Hepatocyte (in vitro differentiated cells): ENCODE measurements at regions not wholly inside any gene's neighbourhood (a gene's known extent, or its start where the extent isn't known, plus 50 kb on each side); places are given as distances from the start of the nearest gene placed in this dataset.
"Not testable (repeated sequence)": the region's sequence is repeated elsewhere in the genome, so short reads cannot be mapped to it uniquely, and the experiment has no call there.

Experiments
- DNase-seq: peaks from one replicate; pipeline ENCODE4 v3.0.0-alpha.2; 2016; ENCODE audit warnings: low spot score
- H2AFZ ChIP-seq: fragments of 200-600 bp; sonication (generic); 2 replicates; pipeline ENCODE4 v1.6.0; 2016; ENCODE audit warnings: antibody characterized with exemption, mild to moderate bottlenecking
- H3K27ac ChIP-seq: fragments of 200-600 bp; sonication (generic); 2 replicates; pipeline ENCODE4 v1.5.1; 2016; ENCODE audit warnings: mild to moderate bottlenecking
- H3K27me3 ChIP-seq: fragments of 200-600 bp; sonication (generic); 2 replicates; pipeline ENCODE4 v1.6.1; 2016
- H3K36me3 ChIP-seq: fragments of 200-600 bp; sonication (generic); replicated peaks from 2 replicates; pipeline ENCODE4 v1.5.1; 2016; ENCODE audit warnings: low read depth; ENCODE audit not compliant: insufficient read depth
- H3K4me1 ChIP-seq: fragments of 200-600 bp; sonication (generic); 2 replicates; pipeline ENCODE4 v1.5.1; 2016; ENCODE audit warnings: mild to moderate bottlenecking, moderate library complexity; ENCODE audit not compliant: insufficient read depth
- H3K4me2 ChIP-seq: fragments of 200-600 bp; sonication (generic); 2 replicates; pipeline ENCODE4 v1.6.0; 2016
- H3K4me3 ChIP-seq: fragments of 200-600 bp; sonication (generic); 2 replicates; pipeline ENCODE4 v1.5.1; 2016; ENCODE audit warnings: mild to moderate bottlenecking
- H3K79me2 ChIP-seq: fragments of 200-600 bp; sonication (generic); 2 replicates; pipeline ENCODE4 v1.6.0; 2017; ENCODE audit warnings: mild to moderate bottlenecking
- H3K9me2 ChIP-seq: fragments of 200-600 bp; sonication (generic); replicated peaks from 2 replicates; pipeline ENCODE4 v1.6.0; 2017; ENCODE audit warnings: mild to moderate bottlenecking; ENCODE audit not compliant: insufficient read depth
- H3K9me3 ChIP-seq: fragments of 200-600 bp; sonication (generic); 2 replicates; pipeline ENCODE4 v1.5.1; 2016; ENCODE audit warnings: low read depth, mild to moderate bottlenecking
- H4K20me1 ChIP-seq: fragments of 200-600 bp; sonication (generic); 2 replicates; pipeline ENCODE4 v1.6.0; 2016; ENCODE audit warnings: mild to moderate bottlenecking; ENCODE audit not compliant: insufficient read depth, poor library complexity, severe bottlenecking
- EZH2 ChIP-seq: fragments of 200-600 bp; sonication (generic); IDR thresholded peaks from 2 replicates; pipeline ENCODE4 v1.6.1; 2016; ENCODE audit warnings: antibody characterized with exemption, mild to moderate bottlenecking, borderline replicate concordance
- EZH2phosphoT487 ChIP-seq: fragments of 200-600 bp; sonication (generic); IDR thresholded peaks from one replicate; pipeline ENCODE4 v1.6.1; 2018; ENCODE audit warnings: antibody characterized with exemption, mild to moderate bottlenecking, low read depth, moderate library complexity; ENCODE audit not compliant: unreplicated experiment, severe bottlenecking
- WGBS: methylation state at CpG from one replicate; pipeline ENCODE4 v1.1.6; 2016; ENCODE audit warnings: low lambda C conversion rate; ENCODE audit errors: missing lambda C conversion rate; 5-methylcytosine and 5-hydroxymethylcytosine counted together
- TF ChIP-seq, protein P1 (sequence below): fragments of 200-600 bp; sonication (generic); IDR thresholded peaks from 2 replicates; pipeline ENCODE4 v1.5.1; 2016; ENCODE audit warnings: antibody characterized with exemption, mild to moderate bottlenecking; ENCODE audit not compliant: poor library complexity

DNA sequence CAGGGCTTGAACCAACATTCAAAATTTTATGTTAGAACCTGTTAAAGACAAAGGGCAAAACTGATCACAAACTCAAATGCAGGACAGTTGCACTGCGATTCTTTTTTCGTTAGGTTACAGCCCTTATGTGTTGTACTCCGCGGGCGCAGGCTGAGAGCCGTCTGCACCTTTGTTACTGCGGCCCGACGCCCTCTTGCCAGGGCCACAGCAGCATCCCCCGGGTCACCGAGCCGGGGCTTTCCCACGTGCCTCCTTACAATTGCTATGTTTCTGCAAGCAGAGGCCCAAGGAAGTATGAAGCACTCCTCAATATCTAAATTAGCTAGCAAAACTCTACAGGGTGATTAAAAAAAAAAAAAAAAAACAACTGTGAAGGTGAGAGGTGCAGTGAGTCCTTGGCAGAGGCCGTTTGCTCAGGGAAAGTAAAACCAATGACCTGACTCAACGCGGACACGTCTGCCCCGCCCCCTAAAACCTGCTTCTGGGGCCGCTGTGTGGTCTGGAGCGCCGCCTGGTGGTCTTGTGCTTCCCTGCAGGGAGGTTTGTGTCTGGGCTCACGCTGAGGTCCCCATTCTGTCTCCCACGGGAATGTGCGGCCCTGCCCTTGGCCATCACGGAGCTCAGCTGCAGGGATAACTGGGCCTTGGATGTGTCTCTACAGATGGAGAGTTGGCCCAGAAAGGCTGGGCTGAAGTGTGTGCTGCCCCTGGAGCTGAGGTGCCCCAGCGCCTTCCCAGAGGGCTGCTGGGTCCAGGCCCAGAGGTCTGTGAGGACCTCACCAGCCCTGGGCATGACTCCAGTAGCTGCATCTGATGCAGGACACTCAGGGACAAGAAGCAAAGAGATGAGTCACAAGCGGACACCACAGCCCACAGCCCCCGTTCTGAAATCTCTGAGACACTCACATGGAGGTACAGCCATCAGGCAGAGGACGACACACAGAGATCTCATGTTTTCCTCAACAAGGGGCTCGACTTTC, 418.5 kb downstream of the TMEM121 start:
- Histone ChIP-seq H3K9me3 (no peaks in the 10 kb centered on the region), H3K4me3 (no peak overlapping the region), H3K27ac (no peak overlapping the region), H3K36me3 (no peaks in the 10 kb centered on the region), H4K20me1 (no peaks in the 10 kb centered on the region), H3K9me2 (no peaks in the 10 kb centered on the region), H3K79me2 (no peaks in the 10 kb centered on the region), H3K27me3 (no peaks in the 10 kb centered on the region), H3K4me2 (no peak overlapping the region), H3K4me1 (no peaks in the 10 kb centered on the region), H2AFZ (no peak overlapping the region)
- no peak for DNase-seq
- 69% methylated on average over 30 of the region's 30 CpGs for WGBS
- TF ChIP-seq, protein P1, sequence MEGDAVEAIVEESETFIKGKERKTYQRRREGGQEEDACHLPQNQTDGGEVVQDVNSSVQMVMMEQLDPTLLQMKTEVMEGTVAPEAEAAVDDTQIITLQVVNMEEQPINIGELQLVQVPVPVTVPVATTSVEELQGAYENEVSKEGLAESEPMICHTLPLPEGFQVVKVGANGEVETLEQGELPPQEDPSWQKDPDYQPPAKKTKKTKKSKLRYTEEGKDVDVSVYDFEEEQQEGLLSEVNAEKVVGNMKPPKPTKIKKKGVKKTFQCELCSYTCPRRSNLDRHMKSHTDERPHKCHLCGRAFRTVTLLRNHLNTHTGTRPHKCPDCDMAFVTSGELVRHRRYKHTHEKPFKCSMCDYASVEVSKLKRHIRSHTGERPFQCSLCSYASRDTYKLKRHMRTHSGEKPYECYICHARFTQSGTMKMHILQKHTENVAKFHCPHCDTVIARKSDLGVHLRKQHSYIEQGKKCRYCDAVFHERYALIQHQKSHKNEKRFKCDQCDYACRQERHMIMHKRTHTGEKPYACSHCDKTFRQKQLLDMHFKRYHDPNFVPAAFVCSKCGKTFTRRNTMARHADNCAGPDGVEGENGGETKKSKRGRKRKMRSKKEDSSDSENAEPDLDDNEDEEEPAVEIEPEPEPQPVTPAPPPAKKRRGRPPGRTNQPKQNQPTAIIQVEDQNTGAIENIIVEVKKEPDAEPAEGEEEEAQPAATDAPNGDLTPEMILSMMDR: no peak
- TF ChIP-seq EZH2 (no peak), EZH2phosphoT487 (no peak)

GRCh38 chr14:105945896-105946295, 419.5 kb downstream of the TMEM121 start:
- WGBS: 65% methylated on average over 7 of the region's 7 CpGs
- Histone ChIP-seq H3K9me2 (no peaks in the 10 kb centered on the region), H3K9me3 (no peaks in the 10 kb centered on the region), H3K27me3 (no peaks in the 10 kb centered on the region), H3K4me2 (no peak overlapping the region), H4K20me1 (no peaks in the 10 kb centered on the region), H3K36me3 (no peaks in the 10 kb centered on the region), H3K4me1 (no peaks in the 10 kb centered on the region), H2AFZ (no peak overlapping the region), H3K4me3 (no peak overlapping the region), H3K27ac (no peak overlapping the region), H3K79me2 (no peaks in the 10 kb centered on the region)
- TF ChIP-seq EZH2phosphoT487 (no peak), EZH2 (no peak)
- TF ChIP-seq, protein P1: no peak
- DNase-seq: no peak

DNA sequence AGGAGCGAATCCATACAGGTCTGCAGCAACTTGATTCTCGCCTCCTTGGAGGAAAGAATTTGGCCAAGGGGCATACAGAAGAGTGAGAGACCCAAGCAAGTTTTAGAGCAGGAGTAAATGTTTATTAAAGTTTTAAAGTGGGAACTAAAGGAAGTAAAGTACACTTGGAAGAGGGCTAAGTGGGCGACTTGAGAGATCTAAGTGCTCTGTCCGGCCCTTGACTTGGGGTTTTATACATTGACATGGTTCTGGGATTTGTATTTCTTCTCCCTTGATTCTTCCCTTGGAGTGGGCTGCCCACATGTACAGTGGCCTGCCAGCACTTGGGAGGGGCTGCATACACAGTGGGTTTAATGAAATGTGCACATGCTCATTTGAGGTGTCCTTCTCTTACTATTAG, 421.2 kb downstream of the TMEM121 start:
- no peak for DNase-seq
- H4K20me1 ChIP-seq: no peaks in the 10 kb centered on the region
- no peaks in the 10 kb centered on the region for H3K9me3 ChIP-seq
- no peak overlapping the region for H3K4me3 ChIP-seq
- WGBS: 70% methylated on average over 4 of the region's 4 CpGs
- H2AFZ ChIP-seq: no peak overlapping the region
- no peaks in the 10 kb centered on the region for H3K4me1 ChIP-seq
- H3K36me3 ChIP-seq: no peaks in the 10 kb centered on the region
- no peaks in the 10 kb centered on the region for H3K79me2 ChIP-seq
- no peak overlapping the region for H3K4me2 ChIP-seq
- TF ChIP-seq, protein P1: no peak
- TF ChIP-seq EZH2: no peak
- TF ChIP-seq EZH2phosphoT487: no peak
- H3K27ac ChIP-seq: no peak overlapping the region
- H3K27me3 ChIP-seq: no peaks in the 10 kb centered on the region
- no peaks in the 10 kb centered on the region for H3K9me2 ChIP-seq

DNA sequence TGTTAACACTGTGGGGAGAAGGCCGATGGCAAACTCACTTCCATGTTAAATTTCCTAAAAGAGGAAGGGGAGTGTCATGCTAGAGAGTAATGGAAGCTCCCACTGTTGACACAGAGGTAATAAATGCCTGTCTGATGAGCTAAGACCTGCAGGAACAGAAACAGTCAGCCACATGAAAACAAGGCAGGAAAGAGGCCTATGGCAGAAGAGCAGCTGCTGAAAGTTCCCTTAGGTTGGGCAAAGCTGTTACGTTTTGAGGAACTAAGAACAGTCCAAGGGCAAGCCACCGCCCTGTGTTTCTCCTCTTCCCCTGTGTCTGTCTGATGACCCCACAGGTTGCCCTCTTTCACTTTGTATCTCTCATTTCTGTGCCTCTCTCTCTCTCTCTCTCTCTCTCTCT, 422.6 kb downstream of the TMEM121 start:
- not testable (repeated sequence) for H3K9me3 ChIP-seq, DNase-seq, H4K20me1 ChIP-seq, H3K27ac ChIP-seq, H3K4me1 ChIP-seq, H3K4me2 ChIP-seq, H3K4me3 ChIP-seq, H3K79me2 ChIP-seq, H3K27me3 ChIP-seq, H3K9me2 ChIP-seq, H3K36me3 ChIP-seq, H2AFZ ChIP-seq
- WGBS: 43% methylated on average over 3 of the region's 3 CpGs

GRCh38 chr14:105950364-105950892, 424.0 kb downstream of the TMEM121 start:
- H3K4me3 ChIP-seq, DNase-seq, H3K27ac ChIP-seq, H3K36me3 ChIP-seq, H3K4me2 ChIP-seq, H2AFZ ChIP-seq, H3K9me2 ChIP-seq, H3K79me2 ChIP-seq, H4K20me1 ChIP-seq, H3K4me1 ChIP-seq, H3K9me3 ChIP-seq, H3K27me3 ChIP-seq: not testable (repeated sequence)
- WGBS: 63% methylated on average over 6 of the region's 6 CpGs
